IMR-90 (cell line): ENCODE measurements at regions not wholly inside any gene's neighbourhood (a gene's known extent, or its start where the extent isn't known, plus 50 kb on each side); places are given as distances from the start of the nearest gene placed in this dataset.

Source experiments
- ATAC-seq: fragments of 200-7000 bp; cut with Tn5 transposase; 2 replicates; pipeline ENCODE4 v1.9.1; 2020; ENCODE audit warnings: low read depth, mild to moderate bottlenecking, moderate library complexity
- BruUV-seq: library from RNA; stranded (reverse); fragments of 400-500 nt; replicated peaks from 2 replicates; lab custom pipeline; 2021; lab: Mats Ljungman, UMichigan
- CTCF ChIA-PET: fragments of 300-600 bp; formaldehyde crosslinking; extraction: SDS; loops from one replicate; lab custom pipeline; 2021; ENCODE audit warnings: antibody characterized with exemption; lab: Yijun Ruan, JAX
- POLR2A ChIA-PET: fragments of 300-600 bp; sonication (Branson Sonifier 250); formaldehyde crosslinking; loops from one replicate; lab custom pipeline; 2022; ENCODE audit warnings: antibody characterized with exemption; ENCODE audit not compliant: unreplicated experiment; lab: Charles Lee
- DNase-seq: peaks from one replicate; pipeline ENCODE4 v3.0.0; 2013
- H2AFZ ChIP-seq: replicated peaks from 2 replicates; pipeline ENCODE3; 2013; ENCODE audit warnings: low read length, mild to moderate bottlenecking; ENCODE audit not compliant: poor library complexity
- H2AK5ac ChIP-seq: 2 replicates; pipeline ENCODE4 v1.6.1; 2013; ENCODE audit warnings: low read depth, low read length, inconsistent platforms
- H2AK9ac ChIP-seq: replicated peaks from 2 replicates; pipeline ENCODE3; 2013; ENCODE audit warnings: mild to moderate bottlenecking, low read depth, low read length, moderate library complexity; ENCODE audit not compliant: poor library complexity
- H2BK120ac ChIP-seq: 2 replicates; pipeline ENCODE4 v1.6.1; 2013; ENCODE audit warnings: low read depth, low read length, inconsistent platforms
- H2BK15ac ChIP-seq: 3 replicates; pipeline ENCODE4 v1.6.1; 2013; ENCODE audit warnings: low read depth, low read length, inconsistent platforms
- H2BK20ac ChIP-seq: 2 replicates; pipeline ENCODE4 v1.6.1; 2013; ENCODE audit warnings: low read depth, mild to moderate bottlenecking, inconsistent platforms, low read length, moderate library complexity
- H2BK5ac ChIP-seq: 2 replicates; pipeline ENCODE4 v1.6.1; 2013; ENCODE audit warnings: mild to moderate bottlenecking, low read depth, low read length, inconsistent platforms; ENCODE audit not compliant: poor library complexity, severe bottlenecking
- H3K14ac ChIP-seq: replicated peaks from 2 replicates; pipeline ENCODE4 v1.6.1; 2013; ENCODE audit warnings: low read depth, low read length, inconsistent platforms
- H3K18ac ChIP-seq: 2 replicates; pipeline ENCODE4 v1.6.1; 2013; ENCODE audit warnings: low read depth, low read length, control low read depth
- H3K23ac ChIP-seq: 2 replicates; pipeline ENCODE4 v1.6.1; 2013; ENCODE audit warnings: low read depth, low read length, inconsistent platforms
- H3K27ac ChIP-seq: 2 replicates; pipeline ENCODE4 v1.5.1; 2013; ENCODE audit warnings: mild to moderate bottlenecking, control low read depth, low read length; ENCODE audit not compliant: insufficient read depth
- H3K27me3 ChIP-seq: 2 replicates; pipeline ENCODE4 v1.6.1; 2013; ENCODE audit warnings: low read length; ENCODE audit not compliant: control insufficient read depth, insufficient read depth
- H3K36me3 ChIP-seq: 2 replicates; pipeline ENCODE4 v1.6.1; 2013; ENCODE audit warnings: low read length, mixed read lengths; ENCODE audit not compliant: control insufficient read depth, insufficient read depth
- H3K4ac ChIP-seq: 2 replicates; pipeline ENCODE4 v1.6.1; 2013; ENCODE audit warnings: low read depth, low read length, inconsistent platforms
- H3K4me1 ChIP-seq: 2 replicates; pipeline ENCODE4 v1.6.1; 2013; ENCODE audit warnings: low read length, mixed read lengths; ENCODE audit not compliant: control insufficient read depth, insufficient read depth
- H3K4me2 ChIP-seq: 2 replicates; pipeline ENCODE4 v1.6.1; 2013; ENCODE audit warnings: low read depth, mild to moderate bottlenecking, control low read depth, low read length, moderate library complexity
- H3K4me3 ChIP-seq: 2 replicates; pipeline ENCODE4 v1.5.1; 2013; ENCODE audit warnings: low read depth, mild to moderate bottlenecking, control low read depth, low read length, moderate library complexity; ENCODE audit not compliant: insufficient read depth
- H3K56ac ChIP-seq: 2 replicates; pipeline ENCODE4 v1.6.1; 2013; ENCODE audit warnings: low read length, inconsistent platforms; ENCODE audit not compliant: insufficient read depth; ENCODE audit errors: extremely low read depth
- H3K79me1 ChIP-seq, 2 experiments: 2 replicates each; pipeline ENCODE4 v1.6.1; 2013; ENCODE audit warnings: low read length in 2 of 2, inconsistent platforms in 1 of 2, low read depth in 1 of 2
- H3K9ac ChIP-seq: 2 replicates; pipeline ENCODE4 v1.6.1; 2013; ENCODE audit warnings: low read depth, low read length, control low read depth
- H3K9me1 ChIP-seq: 2 replicates; pipeline ENCODE4 v1.6.1; 2013; ENCODE audit warnings: low read length, inconsistent platforms; ENCODE audit not compliant: insufficient read depth
- H3K9me3 ChIP-seq: 2 replicates; pipeline ENCODE4 v1.6.1; 2013; ENCODE audit warnings: low read length; ENCODE audit not compliant: control insufficient read depth, insufficient read depth
- H4K20me1 ChIP-seq: 2 replicates; pipeline ENCODE4 v1.6.1; 2013; ENCODE audit warnings: low read length, inconsistent platforms; ENCODE audit not compliant: insufficient read depth
- H4K5ac ChIP-seq: 2 replicates; pipeline ENCODE4 v1.6.1; 2013; ENCODE audit warnings: mild to moderate bottlenecking, low read depth, low read length, control low read depth
- H4K8ac ChIP-seq, 2 experiments: 2 replicates each; pipeline ENCODE4 v1.6.1; 2013; ENCODE audit warnings: low read depth in 2 of 2, low read length in 2 of 2, control low read depth in 1 of 2, inconsistent platforms in 1 of 2
- H4K91ac ChIP-seq: 2 replicates; pipeline ENCODE4 v1.6.1; 2013; ENCODE audit warnings: low read depth, low read length, inconsistent platforms; ENCODE audit not compliant: insufficient read depth
- CHD1 ChIP-seq: IDR thresholded peaks from 2 replicates; pipeline ENCODE4 v1.6.1; 2012; ENCODE audit warnings: low read depth, low read length, improper control_type of control experiment
- ELK1 ChIP-seq: fragments of 150-350 bp; IDR thresholded peaks from 2 replicates; pipeline ENCODE4 v1.6.1; 2016; ENCODE audit warnings: low read depth, mild to moderate bottlenecking, low read length, moderate library complexity, borderline replicate concordance
- MXI1 ChIP-seq: IDR thresholded peaks from 2 replicates; pipeline ENCODE4 v1.6.1; 2012; ENCODE audit warnings: low read depth, mild to moderate bottlenecking, low read length, moderate library complexity, borderline replicate concordance
- POLR2A ChIP-seq: IDR thresholded peaks from 2 replicates; pipeline ENCODE4 v1.6.1; 2012; ENCODE audit warnings: mild to moderate bottlenecking, low read depth, low read length
- RAD21 ChIP-seq: IDR thresholded peaks from 2 replicates; pipeline ENCODE4 v1.6.1; 2012; ENCODE audit warnings: low read length, improper control_type of control experiment
- RCOR1 ChIP-seq: IDR thresholded peaks from 2 replicates; pipeline ENCODE4 v1.6.1; 2012; ENCODE audit warnings: mild to moderate bottlenecking, low read length, improper control_type of control experiment; ENCODE audit not compliant: insufficient replicate concordance
- RFX5 ChIP-seq: IDR thresholded peaks from 2 replicates; pipeline ENCODE4 v1.8.0; 2012; ENCODE audit warnings: low read depth, mild to moderate bottlenecking, low read length, moderate library complexity
- USF2 ChIP-seq: fragments of 150-350 bp; IDR thresholded peaks from 2 replicates; pipeline ENCODE4 v1.6.1; 2017; ENCODE audit warnings: mild to moderate bottlenecking, antibody characterized with exemption, low read length, low read depth
- WGBS, 2 experiments: methylation state at CpG; one replicate each; pipeline versions ENCODE4 v1.1.5 to v1.1.7; 2013; ENCODE audit warnings: missing lambda C conversion rate in 2 of 2; ENCODE audit not compliant: insufficient read length in 1 of 2; ENCODE audit errors: extremely low coverage in 2 of 2; 5-methylcytosine and 5-hydroxymethylcytosine counted together
- dilution Hi-C: fragments of 300-500 bp; cut with HindIII; formaldehyde crosslinking; loops from one replicate; pipeline ENCODE4 v1.14.3; 2018; ENCODE audit warnings: low sequenced_read_pairs; ENCODE audit not compliant: unreplicated experiment
- in situ Hi-C: fragments of 300-500 bp; cut with MboI; formaldehyde crosslinking; loops from 3 replicates; pipeline ENCODE4 v1.14.3; 2019; ENCODE audit warnings: low sequenced_read_pairs, inconsistent platforms, mixed read lengths
- intact Hi-C: fragments of 100-400 bp; cut with micrococcal nuclease; formaldehyde crosslinking; loops from 2 replicates; pipeline ENCODE4 v1.10.0; 2022
- TF ChIP-seq, protein P1 (sequence below): conservative IDR thresholded peaks from 2 replicates; pipeline ENCODE4 v1.5.1; 2012; ENCODE audit warnings: mild to moderate bottlenecking, low read depth, low read length, improper control_type of control experiment

DNA sequence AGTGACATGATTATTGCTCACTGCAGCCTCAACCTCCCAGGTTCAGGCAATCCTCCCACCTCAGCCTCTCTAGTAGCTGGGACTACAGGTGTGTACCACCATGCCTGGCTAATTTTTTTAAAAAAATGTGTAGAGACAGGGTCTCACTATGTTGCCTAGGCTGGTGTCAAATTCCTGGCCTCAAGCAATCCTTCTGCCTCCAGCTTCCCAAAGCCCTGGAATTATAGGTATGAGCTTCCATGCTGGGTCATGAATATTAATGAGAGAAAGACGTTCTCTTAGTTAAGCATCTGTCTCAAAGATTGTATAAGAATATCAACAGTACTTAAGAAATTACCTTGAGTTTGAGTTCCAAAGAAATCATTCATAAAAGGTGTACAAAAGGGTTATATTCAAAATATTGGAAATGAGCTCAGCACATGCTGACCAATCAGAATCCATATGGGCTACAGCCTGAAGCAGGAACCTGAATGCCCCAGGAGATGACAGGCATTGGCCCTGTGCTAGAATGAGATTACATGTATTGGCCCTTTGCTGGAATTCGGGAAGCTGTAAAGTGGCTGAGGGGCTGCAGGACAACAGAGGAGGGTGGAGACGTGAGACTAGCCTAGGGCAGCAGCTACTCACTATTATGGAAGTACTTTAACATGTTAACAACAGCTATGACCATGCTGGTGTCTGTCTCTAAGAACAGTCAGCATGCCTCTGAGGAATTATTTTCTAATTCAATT lies 157.0 kb upstream of the CPNE8 start:
- H3K4me3 ChIP-seq = no peak overlapping the region
- DNase-seq = no peak
- H3K27me3 ChIP-seq = no peaks in the 10 kb centered on the region
- no CpG with 5 or more reads among the region's 3 CpGs for whole genome bisulfite sequencing, 2 experiments
- H3K9ac ChIP-seq = no peak overlapping the region
- no TSS peak for BruUV-seq
- peaks cover 7% of the 10 kb centered on the region for H3K9me3 ChIP-seq
- intact Hi-C loops (no loop called here), in situ Hi-C loops (no loop called here), dilution Hi-C loops (no loop called here)
- H3K4ac ChIP-seq = no peak overlapping the region
- H3K4me2 ChIP-seq = no peak overlapping the region
- no peak overlapping the region for H3K14ac ChIP-seq
- H4K91ac ChIP-seq = no peak overlapping the region
- no peak overlapping the region for H4K5ac ChIP-seq
- no peak overlapping the region for H2BK15ac ChIP-seq
- no peaks in the 10 kb centered on the region for H3K79me1 ChIP-seq
- H3K4me1 ChIP-seq = no peaks in the 10 kb centered on the region
- CTCF ChIA-PET = no interaction called here
- no peaks in the 10 kb centered on the region for H3K36me3 ChIP-seq
- no peak overlapping the region for H3K18ac ChIP-seq
- TF ChIP-seq POLR2A (no peak), MXI1 (no peak), RAD21 (no peak), CHD1 (no peak), RFX5 (no peak), USF2 (no peak), ELK1 (no peak), RCOR1 (no peak)
- TF ChIP-seq, protein P1, sequence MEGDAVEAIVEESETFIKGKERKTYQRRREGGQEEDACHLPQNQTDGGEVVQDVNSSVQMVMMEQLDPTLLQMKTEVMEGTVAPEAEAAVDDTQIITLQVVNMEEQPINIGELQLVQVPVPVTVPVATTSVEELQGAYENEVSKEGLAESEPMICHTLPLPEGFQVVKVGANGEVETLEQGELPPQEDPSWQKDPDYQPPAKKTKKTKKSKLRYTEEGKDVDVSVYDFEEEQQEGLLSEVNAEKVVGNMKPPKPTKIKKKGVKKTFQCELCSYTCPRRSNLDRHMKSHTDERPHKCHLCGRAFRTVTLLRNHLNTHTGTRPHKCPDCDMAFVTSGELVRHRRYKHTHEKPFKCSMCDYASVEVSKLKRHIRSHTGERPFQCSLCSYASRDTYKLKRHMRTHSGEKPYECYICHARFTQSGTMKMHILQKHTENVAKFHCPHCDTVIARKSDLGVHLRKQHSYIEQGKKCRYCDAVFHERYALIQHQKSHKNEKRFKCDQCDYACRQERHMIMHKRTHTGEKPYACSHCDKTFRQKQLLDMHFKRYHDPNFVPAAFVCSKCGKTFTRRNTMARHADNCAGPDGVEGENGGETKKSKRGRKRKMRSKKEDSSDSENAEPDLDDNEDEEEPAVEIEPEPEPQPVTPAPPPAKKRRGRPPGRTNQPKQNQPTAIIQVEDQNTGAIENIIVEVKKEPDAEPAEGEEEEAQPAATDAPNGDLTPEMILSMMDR = no peak
- H2AFZ ChIP-seq = no peak overlapping the region
- no peak overlapping the region for H4K8ac ChIP-seq
- no peak overlapping the region for H2AK5ac ChIP-seq
- H3K23ac ChIP-seq = no peak overlapping the region
- H4K20me1 ChIP-seq = no peaks in the 10 kb centered on the region
- H3K27ac ChIP-seq = no peak overlapping the region
- no peaks in the 10 kb centered on the region for H3K9me1 ChIP-seq
- H3K56ac ChIP-seq = no peak overlapping the region
- H2AK9ac ChIP-seq = no peak overlapping the region
- POLR2A ChIA-PET = no interaction called here
- H2BK120ac ChIP-seq = no peak overlapping the region
- H2BK5ac ChIP-seq = no peak overlapping the region
- H2BK20ac ChIP-seq = no peak overlapping the region
- no peak for ATAC-seq
